HCT116 (cell line): ENCODE measurements at regions not wholly inside any gene's neighbourhood (a gene's known extent, or its start where the extent isn't known, plus 50 kb on each side); places are given as distances from the start of the nearest gene placed in this dataset.

Source experiments
- ATAC-seq: fragments of 200-7000 bp; cut with Tn5 transposase; 2 replicates; pipeline ENCODE4 v1.9.1; 2020; ENCODE audit warnings: mild to moderate bottlenecking, moderate library complexity
- BruUV-seq: library from RNA; stranded (reverse); fragments of 400-500 nt; replicated peaks from 2 replicates; lab custom pipeline; 2021; lab: Mats Ljungman, UMichigan
- CTCF ChIA-PET: fragments of 300-600 bp; sonication (Branson Sonifier 250); formaldehyde crosslinking; loops from one replicate; lab custom pipeline; 2021; ENCODE audit warnings: antibody characterized with exemption; lab: Charles Lee
- POLR2A ChIA-PET: fragments of 300-600, 350-600 bp; sonication (Branson Sonifier 250); formaldehyde crosslinking; loops from one replicate; lab custom pipeline; 2021; ENCODE audit warnings: antibody characterized with exemption; lab: Charles Lee
- RAD21 ChIA-PET, 2 experiments: fragments of 300-600 bp; sonication (Branson Sonifier 250); formaldehyde crosslinking; loops; one replicate each; lab custom pipeline; 2023; ENCODE audit warnings: low total read pairs in 2 of 2; ENCODE audit not compliant: uncharacterized antibody in 2 of 2, unreplicated experiment in 2 of 2, low non-redundant PET in 1 of 2; lab: Charles Lee
- DNase-seq: peaks from one replicate; pipeline ENCODE4 v3.0.0-alpha.2; 2010; ENCODE audit warnings: low read depth, low spot score
- H2AFZ ChIP-seq: fragments of 200-600 bp; shearing (Covaris generic), sonication (generic); 2 replicates; pipeline ENCODE4 v1.6.1; 2017; ENCODE audit warnings: low read depth, mixed run types, mixed read lengths, antibody characterized with exemption, low read length; ENCODE audit not compliant: poor library complexity, severe bottlenecking
- H3K27ac ChIP-seq: 2 replicates; pipeline ENCODE4 v1.5.1; 2012; ENCODE audit warnings: low read depth, low read length
- H3K27me3 ChIP-seq: fragments of 200-600 bp; sonication (generic); 2 replicates; pipeline ENCODE4 v1.6.1; 2016; ENCODE audit warnings: mixed run types, low read length, mixed read lengths; ENCODE audit not compliant: insufficient read depth
- H3K36me3 ChIP-seq, 2 experiments: fragments of 200-500 bp in 1 of 2; fragments of 200-600 bp in 1 of 2; sonication (Bioruptor generic) in 1 of 2; sonication (generic) in 1 of 2; 2 replicates each; pipeline versions ENCODE4 v1.5.1 to v1.6.1; 2014 to 2016; ENCODE audit warnings: low read length in 2 of 2, inconsistent platforms in 1 of 2, mixed read lengths in 1 of 2, mixed run types in 1 of 2; ENCODE audit not compliant: insufficient read depth in 2 of 2, control insufficient read depth in 1 of 2
- H3K4me1 ChIP-seq, 2 experiments: fragments of 200-600 bp in 1 of 2; sonication (generic) in 1 of 2; 2 replicates each; pipeline versions ENCODE4 v1.5.1 to v1.6.1; 2012 to 2017; ENCODE audit warnings: low read length in 2 of 2, inconsistent platforms in 1 of 2, mild to moderate bottlenecking in 1 of 2, mixed read lengths in 1 of 2, mixed run types in 1 of 2, moderate library complexity in 1 of 2; ENCODE audit not compliant: insufficient read depth in 2 of 2, control insufficient read depth in 1 of 2
- H3K4me2 ChIP-seq: fragments of 200-600 bp; sonication (generic); 2 replicates; pipeline ENCODE4 v1.6.1; 2017; ENCODE audit warnings: mixed run types, low read length, mixed read lengths
- H3K4me3 ChIP-seq, 2 experiments: fragments of 200-600 bp in 1 of 2; sonication (generic) in 1 of 2; replicated peaks in 1 of 2; 2 replicates each; pipeline ENCODE4 v1.5.1; 2011 to 2016; ENCODE audit warnings: low read length in 2 of 2, control low read depth in 1 of 2, low read depth in 1 of 2, mild to moderate bottlenecking in 1 of 2, mixed read lengths in 1 of 2, mixed run types in 1 of 2
- H3K79me2 ChIP-seq: fragments of 200-600 bp; sonication (generic); 2 replicates; pipeline ENCODE4 v1.6.1; 2017; ENCODE audit warnings: mild to moderate bottlenecking, mixed run types, low read length, moderate library complexity, mixed read lengths; ENCODE audit not compliant: insufficient read depth
- H3K9ac ChIP-seq: fragments of 200-600 bp; sonication (generic); 2 replicates; pipeline ENCODE4 v1.6.1; 2016; ENCODE audit warnings: low read length, mixed read lengths
- H3K9me2 ChIP-seq: fragments of 200-600 bp; sonication (generic), shearing (Covaris generic); 2 replicates; pipeline ENCODE4 v1.6.1; 2017; ENCODE audit warnings: mixed run types, mild to moderate bottlenecking, moderate library complexity; ENCODE audit not compliant: insufficient read depth
- H3K9me3 ChIP-seq, 2 experiments: fragments of 200-500 bp in 1 of 2; fragments of 200-600 bp in 1 of 2; sonication (Bioruptor generic) in 1 of 2; sonication (generic) in 1 of 2; 2 replicates each; pipeline ENCODE4 v1.6.1; 2014 to 2017; ENCODE audit warnings: low read length in 2 of 2, mixed read lengths in 2 of 2, inconsistent platforms in 1 of 2, low read depth in 1 of 2, mild to moderate bottlenecking in 1 of 2, mixed run types in 1 of 2, moderate library complexity in 1 of 2; ENCODE audit not compliant: control insufficient read depth in 1 of 2, insufficient read depth in 1 of 2
- H4K20me1 ChIP-seq: fragments of 200-600 bp; sonication (generic), shearing (Covaris generic); 2 replicates; pipeline ENCODE4 v1.6.1; 2017; ENCODE audit warnings: mixed run types, mild to moderate bottlenecking, moderate library complexity; ENCODE audit not compliant: insufficient read depth
- CBX3 ChIP-seq: IDR thresholded peaks from 2 replicates; pipeline ENCODE4 v1.6.1; 2012; ENCODE audit warnings: low read depth
- CEBPB ChIP-seq: IDR thresholded peaks from 2 replicates; pipeline ENCODE4 v1.6.1; 2012; ENCODE audit warnings: low read depth
- CTCF ChIP-seq, 3 experiments: fragments of 200-600 bp in 1 of 3; sonication (generic) in 1 of 3; IDR thresholded peaks in 2 of 3; conservative IDR thresholded peaks in 1 of 3; 2 replicates each; pipeline ENCODE4 v1.5.1; 2012 to 2017; ENCODE audit warnings: low read depth in 2 of 3, low read length in 2 of 3, antibody characterized with exemption in 1 of 3, borderline replicate concordance in 1 of 3, control low read depth in 1 of 3, mild to moderate bottlenecking in 1 of 3, mixed read lengths in 1 of 3, mixed run types in 1 of 3, moderate library complexity in 1 of 3; ENCODE audit not compliant: insufficient read depth in 1 of 3
- FOSL1 ChIP-seq: IDR thresholded peaks from 2 replicates; pipeline ENCODE4 v1.6.1; 2012; ENCODE audit warnings: low read depth
- POLR2A ChIP-seq: IDR thresholded peaks from 2 replicates; pipeline ENCODE4 v1.7.0; 2011; ENCODE audit warnings: borderline replicate concordance; ENCODE audit not compliant: insufficient read depth, insufficient read length; ENCODE audit errors: extremely low read depth
- RAD21 ChIP-seq: IDR thresholded peaks from 2 replicates; pipeline ENCODE4 v1.6.1; 2012; ENCODE audit warnings: low read depth, mild to moderate bottlenecking
- REST ChIP-seq: IDR thresholded peaks from 2 replicates; pipeline ENCODE4 v1.6.1; 2012; ENCODE audit warnings: low read depth
- SRF ChIP-seq: IDR thresholded peaks from 2 replicates; pipeline ENCODE4 v1.6.1; 2012; ENCODE audit warnings: low read depth
- TCF7L2 ChIP-seq: IDR thresholded peaks from 2 replicates; pipeline ENCODE4 v1.7.0; 2011; ENCODE audit warnings: borderline replicate concordance, inconsistent platforms; ENCODE audit not compliant: insufficient read depth, insufficient read length; ENCODE audit errors: extremely low read depth
- YY1 ChIP-seq: IDR thresholded peaks from 2 replicates; pipeline ENCODE4 v1.6.1; 2011; ENCODE audit warnings: low read length, low read depth, moderate library complexity, mild to moderate bottlenecking; ENCODE audit not compliant: insufficient replicate concordance; ENCODE audit errors: extremely low read depth
- ZNF274 ChIP-seq: fragments of 200-500 bp; sonication (Bioruptor generic); IDR thresholded peaks from 2 replicates; pipeline ENCODE4 v1.6.1; 2014; ENCODE audit warnings: mild to moderate bottlenecking, low read depth, low read length, inconsistent platforms
- intact Hi-C: fragments of 100-400 bp; cut with micrococcal nuclease; formaldehyde crosslinking; loops from 2 replicates; pipeline ENCODE4 v1.10.0; 2022

GRCh38 chr4:19381068-19381467, 870.6 kb upstream of the SLIT2 start (continued):
- TF ChIP-seq CTCF (IDR thresholded peaks at IDR 0.05 in 2 of 3, conservative IDR thresholded peaks at IDR 0.05 in 1 of 3; ENCODE audit: borderline replicate concordance in 1 of 3, insufficient read depth in 1 of 3, low read depth in 2 of 3, low read length in 2 of 3) (no peak), CBX3 (no peak)
- TF ChIP-seq, all 23 proteins: peak for 0

GRCh38 chr4:19380600-19380999, 871.1 kb upstream of the SLIT2 start:
- Histone ChIP-seq H3K79me2 (no peaks in the 10 kb centered on the region), H3K36me3 (no peaks in the 10 kb centered on the region), H3K9me3 (no peaks in the 10 kb centered on the region), H3K4me1 (peaks cover 0 to 6% of the 10 kb centered on the region in 2 experiments; a peak in 1 of 4 replicates), H3K9me2 (no peaks in the 10 kb centered on the region), H3K9ac (no peak overlapping the region), H3K4me2 (no peak overlapping the region), H2AFZ (no peak overlapping the region), H3K27ac (no peak overlapping the region), H4K20me1 (no peaks in the 10 kb centered on the region), H3K27me3 (no peaks in the 10 kb centered on the region), H3K4me3 (no peak overlapping the region)
- ChIA-PET RAD21 (no interaction called here), CTCF (no interaction called here), POLR2A (no interaction called here)
- no TSS peak for BruUV-seq
- no peak for DNase-seq
- intact Hi-C loops, result no loop called here
- no peak for ATAC-seq
- TF ChIP-seq POLR2A (no peak), ZNF274 (no peak), FOSL1 (no peak), YY1 (no peak), SRF (no peak), RAD21 (no peak), CEBPB (no peak), REST (no peak), CTCF (IDR thresholded peaks at IDR 0.05 in 2 of 3, conservative IDR thresholded peaks at IDR 0.05 in 1 of 3; ENCODE audit: borderline replicate concordance in 1 of 3, insufficient read depth in 1 of 3, low read depth in 2 of 3, low read length in 2 of 3) (no peak), TCF7L2 (no peak)
